ENCODE measurements at regions not wholly inside any gene's neighbourhood (a gene's known extent, or its start where the extent isn't known, plus 50 kb on each side); places are given as distances from the start of the nearest gene placed in this dataset.
A peak's percentile ranks its signal among the peaks of the same experiment; 100 is the strongest.

DNA sequence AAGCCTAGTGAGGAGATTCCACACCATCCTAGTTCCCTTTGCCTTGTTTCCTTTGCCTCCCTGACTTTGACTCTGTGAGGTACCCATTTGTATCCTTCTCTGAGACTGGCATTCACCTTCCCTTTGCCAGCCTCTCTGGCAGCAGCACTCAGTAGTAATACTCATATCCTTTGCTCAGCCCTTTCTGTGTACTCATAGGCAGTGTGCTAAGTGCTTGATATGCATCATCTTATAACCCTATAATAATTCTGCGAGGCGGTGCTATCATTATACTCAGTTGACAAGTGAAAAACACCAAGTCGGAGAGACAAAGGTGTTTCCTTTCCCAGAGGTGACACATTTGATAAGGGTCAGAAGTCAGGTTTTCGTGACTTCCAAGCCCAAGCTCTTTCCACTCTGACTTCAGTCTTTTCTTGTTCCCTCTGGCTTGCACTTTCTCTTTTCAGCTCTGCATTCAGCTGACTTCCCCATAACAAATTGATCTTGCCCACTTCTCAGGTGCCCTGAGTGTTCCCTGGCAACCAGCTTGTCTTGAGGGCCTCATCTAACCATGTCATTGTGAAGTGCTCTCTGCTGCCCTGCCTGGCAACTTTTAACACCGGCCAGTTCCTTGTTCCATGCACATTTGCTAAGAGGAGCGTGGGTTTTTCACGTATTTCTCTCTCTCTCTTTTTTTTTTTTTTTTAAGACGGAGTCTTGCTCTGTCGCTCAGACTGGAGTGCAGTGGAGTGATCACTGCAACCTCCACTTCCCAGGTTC lies 94.5 kb upstream of the UPP2 start:
- TF ChIP-seq, protein P1, sequence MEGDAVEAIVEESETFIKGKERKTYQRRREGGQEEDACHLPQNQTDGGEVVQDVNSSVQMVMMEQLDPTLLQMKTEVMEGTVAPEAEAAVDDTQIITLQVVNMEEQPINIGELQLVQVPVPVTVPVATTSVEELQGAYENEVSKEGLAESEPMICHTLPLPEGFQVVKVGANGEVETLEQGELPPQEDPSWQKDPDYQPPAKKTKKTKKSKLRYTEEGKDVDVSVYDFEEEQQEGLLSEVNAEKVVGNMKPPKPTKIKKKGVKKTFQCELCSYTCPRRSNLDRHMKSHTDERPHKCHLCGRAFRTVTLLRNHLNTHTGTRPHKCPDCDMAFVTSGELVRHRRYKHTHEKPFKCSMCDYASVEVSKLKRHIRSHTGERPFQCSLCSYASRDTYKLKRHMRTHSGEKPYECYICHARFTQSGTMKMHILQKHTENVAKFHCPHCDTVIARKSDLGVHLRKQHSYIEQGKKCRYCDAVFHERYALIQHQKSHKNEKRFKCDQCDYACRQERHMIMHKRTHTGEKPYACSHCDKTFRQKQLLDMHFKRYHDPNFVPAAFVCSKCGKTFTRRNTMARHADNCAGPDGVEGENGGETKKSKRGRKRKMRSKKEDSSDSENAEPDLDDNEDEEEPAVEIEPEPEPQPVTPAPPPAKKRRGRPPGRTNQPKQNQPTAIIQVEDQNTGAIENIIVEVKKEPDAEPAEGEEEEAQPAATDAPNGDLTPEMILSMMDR (IDR thresholded peaks at IDR 0.05), result no peak
- TF ChIP-seq EP300 (IDR thresholded peaks at IDR 0.05) (no peak), POLR2A (IDR thresholded peaks at IDR 0.05) (no peak), POLR2AphosphoS5 (IDR thresholded peaks at IDR 0.05) (peak in 1 of 2 donors; percentile 22)

Data from upper lobe of left lung (tissue), 4 donors.